ENCODE measurements at regions not wholly inside any gene's neighbourhood (a gene's known extent, or its start where the extent isn't known, plus 50 kb on each side); places are given as distances from the start of the nearest gene placed in this dataset.

GRCh38 chr6:106782536-106783285 lies 153.3 kb downstream of the QRSL1 start:
- TF ChIP-seq GATA2 (IDR thresholded peaks at IDR 0.05; ENCODE audit: low read depth, low read length) (no peak; the same call in 1 of the 2 replicates), GATA3 (IDR thresholded peaks at IDR 0.05; ENCODE audit: low read depth, low read length) (no peak)

All from SH-SY5Y (cell line).